Lower lobe of right lung (tissue), 2 donors: ENCODE measurements at regions not wholly inside any gene's neighbourhood (a gene's known extent, or its start where the extent isn't known, plus 50 kb on each side); places are given as distances from the start of the nearest gene placed in this dataset.

Experiments
- ATAC-seq, 2 donors: fragments of 200-7000 bp; cut with Tn5 transposase; one replicate each; pipeline ENCODE4 v1.9.1; 2020 to 2022; ENCODE audit warnings: mild to moderate bottlenecking in 2 of 2, moderate library complexity in 2 of 2
- DNase-seq: peaks from one replicate; pipeline ENCODE4 v3.0.0-alpha.2; 2020
- H3K27ac ChIP-seq: fragments of 200-600 bp; one replicate; pipeline ENCODE4 v1.8.0; 2022
- H3K27me3 ChIP-seq: fragments of 200-600 bp; one replicate; pipeline ENCODE4 v1.8.0; 2022; ENCODE audit warnings: low read depth
- H3K36me3 ChIP-seq: fragments of 200-600 bp; one replicate; pipeline ENCODE4 v1.8.0; 2022; ENCODE audit warnings: mild to moderate bottlenecking
- H3K4me1 ChIP-seq: fragments of 200-600 bp; one replicate; pipeline ENCODE4 v1.8.0; 2022
- H3K4me3 ChIP-seq: fragments of 200-600 bp; one replicate; pipeline ENCODE4 v1.8.0; 2022; ENCODE audit warnings: mild to moderate bottlenecking
- H3K9me3 ChIP-seq: fragments of 200-600 bp; one replicate; pipeline ENCODE4 v1.8.0; 2022
- CTCF ChIP-seq: fragments of 200-600 bp; IDR thresholded peaks from one replicate; pipeline ENCODE4 v1.8.0; 2022; ENCODE audit warnings: antibody characterized with exemption, mild to moderate bottlenecking
- intact Hi-C: fragments of 100-400 bp; cut with DNase I; formaldehyde crosslinking; loops from one replicate; pipeline ENCODE4 v1.11.0; 2022
- donor health status: DM: no; HTN: yes; CAD: no; lungs with severe emphysema.

- intact Hi-C loops: no loop called here
- ATAC-seq: no peak
- Histone ChIP-seq H3K4me1 (no peaks in the 10 kb centered on the region), H3K27me3 (no peaks in the 10 kb centered on the region), H3K27ac (no peak overlapping the region), H3K36me3 (no peaks in the 10 kb centered on the region), H3K4me3 (no peak overlapping the region), H3K9me3 (no peaks in the 10 kb centered on the region)
- no peak for DNase-seq
- TF ChIP-seq CTCF: no peak
These were observed 124.1 kb downstream of the PRDM9 start for GRCh38 chr5:23631302-23632045.

DNA sequence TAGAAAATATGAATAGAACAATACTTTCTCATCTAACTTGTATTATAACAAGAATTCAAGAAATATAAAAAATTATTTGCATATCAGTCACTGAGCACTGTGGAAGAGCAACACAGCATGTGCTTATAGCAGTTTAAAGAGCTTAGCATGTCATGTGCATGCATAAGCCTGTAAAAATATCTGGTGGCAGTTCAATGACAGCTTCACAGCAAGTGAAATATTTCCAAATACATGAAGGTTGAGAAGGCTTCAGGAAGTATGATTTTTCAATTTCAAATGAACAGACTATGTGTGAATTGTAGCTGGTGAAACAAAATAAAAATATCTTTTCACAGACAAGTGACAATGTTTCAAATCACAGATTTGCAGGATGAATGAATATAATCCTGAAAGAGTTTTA lies 128.5 kb downstream of the PRDM9 start:
- intact Hi-C loops: no loop called here
- no peaks in the 10 kb centered on the region for H3K27me3 ChIP-seq
- no peaks in the 10 kb centered on the region for H3K9me3 ChIP-seq
- no peak for TF ChIP-seq CTCF
- H3K4me1 ChIP-seq: no peaks in the 10 kb centered on the region
- ATAC-seq: no peak
- no peak overlapping the region for H3K4me3 ChIP-seq
- no peak for DNase-seq
- H3K36me3 ChIP-seq: no peaks in the 10 kb centered on the region
- H3K27ac ChIP-seq: no peak overlapping the region

GRCh38 chr5:23639326-23639725 lies 131.9 kb downstream of the PRDM9 start:
- ATAC-seq: no peak
- TF ChIP-seq CTCF: no peak

DNA sequence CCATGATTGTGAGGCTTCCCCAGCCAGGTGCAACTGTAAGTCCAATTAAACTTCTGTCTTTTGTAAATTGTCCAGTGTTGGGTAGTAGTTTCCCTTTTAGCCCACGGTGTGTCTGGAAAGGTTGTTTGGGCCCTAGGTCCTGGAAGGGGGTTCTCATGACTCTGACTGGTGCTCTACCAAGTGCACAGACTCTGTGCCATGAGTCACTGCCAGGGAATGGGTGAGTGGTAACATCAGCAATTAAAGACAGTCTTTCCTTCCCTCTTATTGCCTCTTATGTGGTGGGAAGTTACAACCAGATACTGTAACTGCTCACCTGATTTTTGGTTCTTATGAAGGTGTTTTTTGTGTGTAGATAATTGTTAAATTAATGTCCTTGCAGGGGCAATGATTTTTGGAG lies 141.2 kb downstream of the PRDM9 start:
- Histone ChIP-seq H3K4me3 (no peak overlapping the region), H3K27me3 (no peaks in the 10 kb centered on the region), H3K27ac (no peak overlapping the region), H3K36me3 (no peaks in the 10 kb centered on the region), H3K4me1 (no peaks in the 10 kb centered on the region), H3K9me3 (no peaks in the 10 kb centered on the region)
- TF ChIP-seq CTCF: no peak
- DNase-seq: no peak
- intact Hi-C loops: no loop called here
- ATAC-seq: no peak

More at GRCh38 chr5:23639326-23639725, 131.9 kb downstream of the PRDM9 start:
- no peak overlapping the region for H3K4me3 ChIP-seq
- H3K36me3 ChIP-seq: no peaks in the 10 kb centered on the region
- H3K27ac ChIP-seq: no peak overlapping the region
- no peaks in the 10 kb centered on the region for H3K9me3 ChIP-seq
- no peaks in the 10 kb centered on the region for H3K4me1 ChIP-seq
- DNase-seq: no peak
- no peaks in the 10 kb centered on the region for H3K27me3 ChIP-seq
- intact Hi-C loops: no loop called here

- ATAC-seq (no peak), DNase-seq (no peak)
- Histone ChIP-seq H3K4me3 (no peak overlapping the region), H3K9me3 (no peaks in the 10 kb centered on the region), H3K27ac (no peak overlapping the region), H3K36me3 (no peaks in the 10 kb centered on the region), H3K27me3 (no peaks in the 10 kb centered on the region), H3K4me1 (no peaks in the 10 kb centered on the region)
- intact Hi-C loops: no loop called here
- no peak for TF ChIP-seq CTCF
These were observed 142.2 kb downstream of the PRDM9 start for GRCh38 chr5:23649594-23649993.
